IMR-90 (cell line): ENCODE measurements at regions not wholly inside any gene's neighbourhood (a gene's known extent, or its start where the extent isn't known, plus 50 kb on each side); places are given as distances from the start of the nearest gene placed in this dataset.

ENCODE experiments used
- ATAC-seq: fragments of 200-7000 bp; cut with Tn5 transposase; 2 replicates; pipeline ENCODE4 v1.9.1; 2020; ENCODE audit warnings: low read depth, mild to moderate bottlenecking, moderate library complexity
- BruUV-seq: library from RNA; stranded (reverse); fragments of 400-500 nt; replicated peaks from 2 replicates; lab custom pipeline; 2021; lab: Mats Ljungman, UMichigan
- CTCF ChIA-PET: fragments of 300-600 bp; formaldehyde crosslinking; extraction: SDS; loops from one replicate; lab custom pipeline; 2021; ENCODE audit warnings: antibody characterized with exemption; lab: Yijun Ruan, JAX
- POLR2A ChIA-PET: fragments of 300-600 bp; sonication (Branson Sonifier 250); formaldehyde crosslinking; loops from one replicate; lab custom pipeline; 2022; ENCODE audit warnings: antibody characterized with exemption; ENCODE audit not compliant: unreplicated experiment; lab: Charles Lee
- DNase-seq: peaks from one replicate; pipeline ENCODE4 v3.0.0; 2013
- H2AFZ ChIP-seq: replicated peaks from 2 replicates; pipeline ENCODE3; 2013; ENCODE audit warnings: low read length, mild to moderate bottlenecking; ENCODE audit not compliant: poor library complexity
- H2AK5ac ChIP-seq: 2 replicates; pipeline ENCODE4 v1.6.1; 2013; ENCODE audit warnings: low read depth, low read length, inconsistent platforms
- H2AK9ac ChIP-seq: replicated peaks from 2 replicates; pipeline ENCODE3; 2013; ENCODE audit warnings: mild to moderate bottlenecking, low read depth, low read length, moderate library complexity; ENCODE audit not compliant: poor library complexity
- H2BK120ac ChIP-seq: 2 replicates; pipeline ENCODE4 v1.6.1; 2013; ENCODE audit warnings: low read depth, low read length, inconsistent platforms
- H2BK15ac ChIP-seq: 3 replicates; pipeline ENCODE4 v1.6.1; 2013; ENCODE audit warnings: low read depth, low read length, inconsistent platforms
- H2BK20ac ChIP-seq: 2 replicates; pipeline ENCODE4 v1.6.1; 2013; ENCODE audit warnings: low read depth, mild to moderate bottlenecking, inconsistent platforms, low read length, moderate library complexity
- H2BK5ac ChIP-seq: 2 replicates; pipeline ENCODE4 v1.6.1; 2013; ENCODE audit warnings: mild to moderate bottlenecking, low read depth, low read length, inconsistent platforms; ENCODE audit not compliant: poor library complexity, severe bottlenecking
- H3K14ac ChIP-seq: replicated peaks from 2 replicates; pipeline ENCODE4 v1.6.1; 2013; ENCODE audit warnings: low read depth, low read length, inconsistent platforms
- H3K18ac ChIP-seq: 2 replicates; pipeline ENCODE4 v1.6.1; 2013; ENCODE audit warnings: low read depth, low read length, control low read depth
- H3K23ac ChIP-seq: 2 replicates; pipeline ENCODE4 v1.6.1; 2013; ENCODE audit warnings: low read depth, low read length, inconsistent platforms
- H3K27ac ChIP-seq: 2 replicates; pipeline ENCODE4 v1.5.1; 2013; ENCODE audit warnings: mild to moderate bottlenecking, control low read depth, low read length; ENCODE audit not compliant: insufficient read depth
- H3K27me3 ChIP-seq: 2 replicates; pipeline ENCODE4 v1.6.1; 2013; ENCODE audit warnings: low read length; ENCODE audit not compliant: control insufficient read depth, insufficient read depth
- H3K36me3 ChIP-seq: 2 replicates; pipeline ENCODE4 v1.6.1; 2013; ENCODE audit warnings: low read length, mixed read lengths; ENCODE audit not compliant: control insufficient read depth, insufficient read depth
- H3K4ac ChIP-seq: 2 replicates; pipeline ENCODE4 v1.6.1; 2013; ENCODE audit warnings: low read depth, low read length, inconsistent platforms
- H3K4me1 ChIP-seq: 2 replicates; pipeline ENCODE4 v1.6.1; 2013; ENCODE audit warnings: low read length, mixed read lengths; ENCODE audit not compliant: control insufficient read depth, insufficient read depth
- H3K4me2 ChIP-seq: 2 replicates; pipeline ENCODE4 v1.6.1; 2013; ENCODE audit warnings: low read depth, mild to moderate bottlenecking, control low read depth, low read length, moderate library complexity
- H3K4me3 ChIP-seq: 2 replicates; pipeline ENCODE4 v1.5.1; 2013; ENCODE audit warnings: low read depth, mild to moderate bottlenecking, control low read depth, low read length, moderate library complexity; ENCODE audit not compliant: insufficient read depth
- H3K56ac ChIP-seq: 2 replicates; pipeline ENCODE4 v1.6.1; 2013; ENCODE audit warnings: low read length, inconsistent platforms; ENCODE audit not compliant: insufficient read depth; ENCODE audit errors: extremely low read depth
- H3K79me1 ChIP-seq, 2 experiments: 2 replicates each; pipeline ENCODE4 v1.6.1; 2013; ENCODE audit warnings: low read length in 2 of 2, inconsistent platforms in 1 of 2, low read depth in 1 of 2
- H3K9ac ChIP-seq: 2 replicates; pipeline ENCODE4 v1.6.1; 2013; ENCODE audit warnings: low read depth, low read length, control low read depth
- H3K9me1 ChIP-seq: 2 replicates; pipeline ENCODE4 v1.6.1; 2013; ENCODE audit warnings: low read length, inconsistent platforms; ENCODE audit not compliant: insufficient read depth
- H3K9me3 ChIP-seq: 2 replicates; pipeline ENCODE4 v1.6.1; 2013; ENCODE audit warnings: low read length; ENCODE audit not compliant: control insufficient read depth, insufficient read depth
- H4K20me1 ChIP-seq: 2 replicates; pipeline ENCODE4 v1.6.1; 2013; ENCODE audit warnings: low read length, inconsistent platforms; ENCODE audit not compliant: insufficient read depth
- H4K5ac ChIP-seq: 2 replicates; pipeline ENCODE4 v1.6.1; 2013; ENCODE audit warnings: mild to moderate bottlenecking, low read depth, low read length, control low read depth
- H4K8ac ChIP-seq, 2 experiments: 2 replicates each; pipeline ENCODE4 v1.6.1; 2013; ENCODE audit warnings: low read depth in 2 of 2, low read length in 2 of 2, control low read depth in 1 of 2, inconsistent platforms in 1 of 2
- H4K91ac ChIP-seq: 2 replicates; pipeline ENCODE4 v1.6.1; 2013; ENCODE audit warnings: low read depth, low read length, inconsistent platforms; ENCODE audit not compliant: insufficient read depth
- BHLHE40 ChIP-seq: fragments of 150-350 bp; IDR thresholded peaks from 2 replicates; pipeline ENCODE4 v1.6.1; 2016; ENCODE audit warnings: mild to moderate bottlenecking, low read depth, low read length
- CEBPB ChIP-seq: IDR thresholded peaks from 2 replicates; pipeline ENCODE4 v1.6.1; 2012; ENCODE audit warnings: low read depth, low read length, improper control_type of control experiment
- CHD1 ChIP-seq: IDR thresholded peaks from 2 replicates; pipeline ENCODE4 v1.6.1; 2012; ENCODE audit warnings: low read depth, low read length, improper control_type of control experiment
- CTCF ChIP-seq: conservative IDR thresholded peaks from 2 replicates; pipeline ENCODE4 v1.5.1; 2012; ENCODE audit warnings: mild to moderate bottlenecking, low read depth, low read length, improper control_type of control experiment
- FOS ChIP-seq: fragments of 150-350 bp; IDR thresholded peaks from 2 replicates; pipeline ENCODE4 v1.6.1; 2016; ENCODE audit warnings: low read depth, low read length
- MAZ ChIP-seq: IDR thresholded peaks from 2 replicates; pipeline ENCODE4 v1.6.1; 2012; ENCODE audit warnings: low read depth, mild to moderate bottlenecking, low read length, improper control_type of control experiment, moderate library complexity, borderline replicate concordance
- MXI1 ChIP-seq: IDR thresholded peaks from 2 replicates; pipeline ENCODE4 v1.6.1; 2012; ENCODE audit warnings: low read depth, mild to moderate bottlenecking, low read length, moderate library complexity, borderline replicate concordance
- POLR2A ChIP-seq: IDR thresholded peaks from 2 replicates; pipeline ENCODE4 v1.6.1; 2012; ENCODE audit warnings: mild to moderate bottlenecking, low read depth, low read length
- RAD21 ChIP-seq: IDR thresholded peaks from 2 replicates; pipeline ENCODE4 v1.6.1; 2012; ENCODE audit warnings: low read length, improper control_type of control experiment
- RCOR1 ChIP-seq: IDR thresholded peaks from 2 replicates; pipeline ENCODE4 v1.6.1; 2012; ENCODE audit warnings: mild to moderate bottlenecking, low read length, improper control_type of control experiment; ENCODE audit not compliant: insufficient replicate concordance
- RFX5 ChIP-seq: IDR thresholded peaks from 2 replicates; pipeline ENCODE4 v1.8.0; 2012; ENCODE audit warnings: low read depth, mild to moderate bottlenecking, low read length, moderate library complexity
- SMC3 ChIP-seq: fragments of 150-350 bp; IDR thresholded peaks from 2 replicates; pipeline ENCODE4 v1.6.1; 2016; ENCODE audit warnings: low read depth, mild to moderate bottlenecking, antibody characterized with exemption, low read length, moderate library complexity
- USF2 ChIP-seq: fragments of 150-350 bp; IDR thresholded peaks from 2 replicates; pipeline ENCODE4 v1.6.1; 2017; ENCODE audit warnings: mild to moderate bottlenecking, antibody characterized with exemption, low read length, low read depth
- WGBS, 2 experiments: methylation state at CpG; one replicate each; pipeline versions ENCODE4 v1.1.5 to v1.1.7; 2013; ENCODE audit warnings: missing lambda C conversion rate in 2 of 2; ENCODE audit not compliant: insufficient read length in 1 of 2; ENCODE audit errors: extremely low coverage in 2 of 2; 5-methylcytosine and 5-hydroxymethylcytosine counted together
- dilution Hi-C: fragments of 300-500 bp; cut with HindIII; formaldehyde crosslinking; loops from one replicate; pipeline ENCODE4 v1.14.3; 2018; ENCODE audit warnings: low sequenced_read_pairs; ENCODE audit not compliant: unreplicated experiment
- in situ Hi-C: fragments of 300-500 bp; cut with MboI; formaldehyde crosslinking; loops from 3 replicates; pipeline ENCODE4 v1.14.3; 2019; ENCODE audit warnings: low sequenced_read_pairs, inconsistent platforms, mixed read lengths
- intact Hi-C: fragments of 100-400 bp; cut with micrococcal nuclease; formaldehyde crosslinking; loops from 2 replicates; pipeline ENCODE4 v1.10.0; 2022
- TF ChIP-seq, protein P1 (sequence below): fragments of 150-350 bp; IDR thresholded peaks from 2 replicates; pipeline ENCODE4 v1.6.1; 2016; ENCODE audit warnings: low read depth, mild to moderate bottlenecking, low read length, moderate library complexity, borderline replicate concordance

DNA sequence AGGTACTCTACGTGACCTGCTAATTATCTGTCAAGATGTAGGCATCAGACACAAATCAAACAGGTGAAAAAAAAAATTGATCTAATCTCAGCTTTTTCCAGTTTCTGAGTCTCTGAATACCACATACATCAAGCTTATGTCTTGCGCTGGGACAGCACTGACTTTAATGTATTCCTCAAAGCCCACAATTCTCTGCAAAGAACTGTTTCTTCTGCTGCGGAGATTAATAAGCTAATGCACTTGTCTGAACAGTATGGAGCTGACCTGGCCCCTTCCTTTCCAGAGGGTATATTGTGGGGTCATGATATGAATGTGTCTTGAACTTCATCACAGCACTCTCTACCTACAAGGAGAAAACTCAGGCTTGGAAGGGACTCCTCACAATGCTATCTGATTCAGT lies 87.8 kb downstream of the FOXB1 start:
- H3K56ac ChIP-seq, result no peak overlapping the region
- H3K4me1 ChIP-seq, result peaks cover 2% of the 10 kb centered on the region; the same call in 1 of the 2 replicates
- no peaks in the 10 kb centered on the region for H3K9me1 ChIP-seq
- H3K27me3 ChIP-seq, result peaks cover 4% of the 10 kb centered on the region; the same call in 1 of the 2 replicates
- no peak overlapping the region for H3K9ac ChIP-seq
- H2BK20ac ChIP-seq, result no peak overlapping the region
- H3K79me1 ChIP-seq, result no peaks in the 10 kb centered on the region
- H4K91ac ChIP-seq, result no peak overlapping the region
- 0 out of 2 replicates have a peak overlapping the region, but pooled peaks have one; percentile 27 for H3K18ac ChIP-seq
- H2AFZ ChIP-seq, result no peak overlapping the region
- no peak overlapping the region for H3K27ac ChIP-seq
- no peak overlapping the region for H3K4me3 ChIP-seq
- in situ Hi-C loops, result no loop called here
- no peak overlapping the region for H3K4me2 ChIP-seq
- H2AK9ac ChIP-seq, result no peak overlapping the region
- H4K8ac ChIP-seq, result no peak overlapping the region
- dilution Hi-C loops, result no loop called here
- no TSS peak for BruUV-seq
- H3K36me3 ChIP-seq, result no peaks in the 10 kb centered on the region
- TF ChIP-seq RFX5, result no peak
- TF ChIP-seq BHLHE40, result no peak
- TF ChIP-seq RCOR1, result no peak
- no peak for TF ChIP-seq CHD1
- no peak for TF ChIP-seq USF2
- TF ChIP-seq CTCF, result no peak
- no peak for TF ChIP-seq CEBPB
- TF ChIP-seq, protein P1, sequence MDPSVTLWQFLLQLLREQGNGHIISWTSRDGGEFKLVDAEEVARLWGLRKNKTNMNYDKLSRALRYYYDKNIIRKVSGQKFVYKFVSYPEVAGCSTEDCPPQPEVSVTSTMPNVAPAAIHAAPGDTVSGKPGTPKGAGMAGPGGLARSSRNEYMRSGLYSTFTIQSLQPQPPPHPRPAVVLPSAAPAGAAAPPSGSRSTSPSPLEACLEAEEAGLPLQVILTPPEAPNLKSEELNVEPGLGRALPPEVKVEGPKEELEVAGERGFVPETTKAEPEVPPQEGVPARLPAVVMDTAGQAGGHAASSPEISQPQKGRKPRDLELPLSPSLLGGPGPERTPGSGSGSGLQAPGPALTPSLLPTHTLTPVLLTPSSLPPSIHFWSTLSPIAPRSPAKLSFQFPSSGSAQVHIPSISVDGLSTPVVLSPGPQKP, result no peak
- no peak for TF ChIP-seq SMC3
- no peak for TF ChIP-seq MXI1
- no peak for TF ChIP-seq FOS
- no peak for TF ChIP-seq MAZ
- no peak for TF ChIP-seq RAD21
- no peak for TF ChIP-seq POLR2A
- no peak overlapping the region for H2BK15ac ChIP-seq
- ATAC-seq (no peak), DNase-seq (no peak)
- H4K5ac ChIP-seq, result no peak overlapping the region
- no peak overlapping the region for H2BK5ac ChIP-seq
- ChIA-PET POLR2A (no interaction called here), CTCF (interaction anchor here (0.8 kb wide), 1 partner anchor 29 kb away, joined by 3 read pairs; no protein-coding TSS in a partner anchor)
- no peak overlapping the region for H3K23ac ChIP-seq
- H3K9me3 ChIP-seq, result no peaks in the 10 kb centered on the region; the same call in 1 of the 2 replicates
- intact Hi-C loops, result no loop called here
- WGBS, 2 experiments, result 60% methylated on average over 2 of the region's 3 CpGs; no CpG with 5 or more reads in 1 of the 2 experiments
- no peaks in the 10 kb centered on the region for H4K20me1 ChIP-seq
- H3K14ac ChIP-seq, result no peak overlapping the region
- H2AK5ac ChIP-seq, result no peak overlapping the region
- no peak overlapping the region for H3K4ac ChIP-seq
- H2BK120ac ChIP-seq, result no peak overlapping the region
